ENCODE measurements at regions not wholly inside any gene's neighbourhood (a gene's known extent, or its start where the extent isn't known, plus 50 kb on each side); places are given as distances from the start of the nearest gene placed in this dataset.
"Not testable (repeated sequence)": the region's sequence is repeated elsewhere in the genome, so short reads cannot be mapped to it uniquely, and the experiment has no call there.

DNA sequence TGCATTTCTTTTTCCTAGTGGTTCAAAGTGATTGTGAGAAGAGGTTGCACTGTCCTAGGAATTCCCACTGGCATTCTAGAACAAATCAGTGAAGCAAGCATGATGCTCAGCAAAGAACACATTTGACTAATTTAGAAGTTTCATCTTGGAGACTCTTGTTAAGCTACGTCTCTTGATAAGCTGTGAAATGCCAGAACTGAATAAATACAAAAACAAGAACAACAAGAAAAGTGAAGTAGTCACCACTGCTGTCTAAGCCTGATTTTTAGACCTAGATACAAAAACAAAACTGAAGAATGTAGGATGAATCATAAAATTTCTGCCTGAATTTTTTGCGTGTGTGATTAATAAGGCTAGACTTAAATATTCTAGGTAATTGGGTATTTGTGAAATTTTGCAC, 1162.4 kb downstream of the TUSC7 start:
- no peaks in the 10 kb centered on the region for H3K4me1 ChIP-seq
- no peaks in the 10 kb centered on the region for H3K27me3 ChIP-seq
- intact Hi-C loops (cut with DNase I; ENCODE audit: low total_unique reads) = no loop called here
- no peak overlapping the region for H3K4me3 ChIP-seq
- H3K36me3 ChIP-seq = no peaks in the 10 kb centered on the region
- ATAC-seq (no peak), DNase-seq (no peak)
- no peak overlapping the region for H3K27ac ChIP-seq
- no peak for TF ChIP-seq POLR2A (IDR thresholded peaks at IDR 0.05)
- TF ChIP-seq CTCF (IDR thresholded peaks at IDR 0.05 in 4 of 5, conservative IDR thresholded peaks at IDR 0.05 in 1 of 5) = no peak
- in situ Hi-C loops (cut with MboI; ENCODE audit: low sequenced_read_pairs in 4 of 4) = no loop called here
- H3K9me3 ChIP-seq = no peaks in the 10 kb centered on the region

DNA sequence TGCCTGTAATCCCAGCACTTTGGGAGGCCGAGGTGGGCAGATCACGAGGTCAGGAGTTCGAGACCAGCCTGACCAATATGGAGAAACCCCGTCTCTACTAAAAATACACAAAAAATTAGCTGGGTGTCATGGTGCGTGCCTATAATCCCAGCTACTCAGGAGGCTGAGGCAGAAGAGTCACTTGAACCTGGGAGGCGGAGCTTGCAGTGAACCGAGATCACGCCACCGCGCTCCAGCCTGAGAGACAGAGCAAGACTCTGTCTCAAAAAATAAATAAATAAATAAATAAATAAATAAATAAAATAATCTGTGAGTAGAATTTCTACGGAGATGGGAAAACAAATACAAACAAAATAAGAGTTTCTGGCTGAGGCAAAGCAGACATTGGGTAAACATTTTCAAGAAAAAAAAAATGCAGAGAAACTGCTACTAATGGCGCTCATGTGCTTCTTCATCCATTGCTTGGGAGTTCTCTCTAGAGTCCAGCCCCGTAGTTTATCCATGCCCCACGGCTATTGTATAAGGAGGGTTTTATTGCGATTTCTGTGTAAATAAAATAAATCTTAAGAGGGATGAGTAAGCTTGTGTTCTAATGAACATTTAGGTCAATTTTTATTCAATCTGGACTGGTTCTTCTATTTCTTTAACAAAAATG, 1161.9 kb downstream of the IGSF11 start:
- DNase-seq; in situ Hi-C loops (cut with MboI; ENCODE audit: low sequenced_read_pairs in 4 of 4); ATAC-seq: not testable (repeated sequence)

GRCh38 chr3:117873249-117873600, 1161.4 kb downstream of the IGSF11 start:
- no peaks in the 10 kb centered on the region for H3K36me3 ChIP-seq
- DNase-seq (no peak), ATAC-seq (no peak)
- H3K4me3 ChIP-seq = no peak overlapping the region
- no peaks in the 10 kb centered on the region for H3K27me3 ChIP-seq
- intact Hi-C loops (cut with DNase I; ENCODE audit: low total_unique reads) = no loop called here
- no peak overlapping the region for H3K27ac ChIP-seq
- no peaks in the 10 kb centered on the region for H3K4me1 ChIP-seq
- in situ Hi-C loops (cut with MboI; ENCODE audit: low sequenced_read_pairs in 4 of 4) = no loop called here
- TF ChIP-seq CTCF (IDR thresholded peaks at IDR 0.05 in 4 of 5, conservative IDR thresholded peaks at IDR 0.05 in 1 of 5) (no peak), POLR2A (IDR thresholded peaks at IDR 0.05) (no peak)
- no peaks in the 10 kb centered on the region for H3K9me3 ChIP-seq

More for the DNA sequence above, 1161.9 kb downstream of the IGSF11 start:
- H3K27me3 ChIP-seq; H3K9me3 ChIP-seq; H3K4me1 ChIP-seq; H3K4me3 ChIP-seq; intact Hi-C loops (cut with DNase I; ENCODE audit: low total_unique reads); H3K36me3 ChIP-seq; H3K27ac ChIP-seq: not testable (repeated sequence)

DNA sequence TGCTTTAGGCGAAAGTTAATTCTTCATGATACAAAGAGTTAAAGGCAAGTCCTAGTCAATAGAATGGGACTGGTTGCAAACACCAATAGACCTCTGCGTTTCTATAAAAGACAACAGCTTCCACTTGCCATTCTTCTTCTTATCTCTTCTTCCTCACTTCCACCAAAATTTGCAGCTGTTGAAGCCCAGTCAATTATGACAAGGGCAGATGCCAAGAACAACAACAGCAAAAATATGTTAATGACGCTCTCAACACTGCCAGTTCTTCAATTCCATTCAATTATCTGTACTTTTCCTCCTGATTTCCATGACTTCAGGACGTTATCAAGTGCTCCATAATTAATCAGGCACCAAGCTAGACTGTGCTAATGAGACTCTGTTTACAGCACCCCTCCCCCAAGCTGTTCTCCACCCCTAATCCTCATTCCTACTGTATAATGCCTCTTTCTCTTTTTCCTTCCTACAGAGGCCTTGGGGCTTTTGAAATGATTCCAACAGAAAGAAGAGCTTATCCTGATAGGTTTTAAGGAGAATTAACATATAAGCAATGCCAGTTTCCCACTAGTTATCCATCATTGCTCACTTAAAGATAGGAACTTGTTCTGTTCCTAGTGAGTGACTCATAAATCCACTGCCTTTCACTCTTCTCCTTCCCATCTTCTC, 1160.5 kb downstream of the IGSF11 start:
- no peaks in the 10 kb centered on the region for H3K27me3 ChIP-seq
- H3K27ac ChIP-seq = no peak overlapping the region
- in situ Hi-C loops (cut with MboI; ENCODE audit: low sequenced_read_pairs in 4 of 4) = no loop called here
- H3K9me3 ChIP-seq = no peaks in the 10 kb centered on the region
- no peak for DNase-seq
- TF ChIP-seq POLR2A (IDR thresholded peaks at IDR 0.05) (no peak), CTCF (IDR thresholded peaks at IDR 0.05 in 4 of 5, conservative IDR thresholded peaks at IDR 0.05 in 1 of 5) (no peak)
- H3K36me3 ChIP-seq = no peaks in the 10 kb centered on the region
- H3K4me3 ChIP-seq = no peak overlapping the region
- no peaks in the 10 kb centered on the region for H3K4me1 ChIP-seq
- ATAC-seq = no peak
- intact Hi-C loops (cut with DNase I; ENCODE audit: low total_unique reads) = no loop called here

DNA sequence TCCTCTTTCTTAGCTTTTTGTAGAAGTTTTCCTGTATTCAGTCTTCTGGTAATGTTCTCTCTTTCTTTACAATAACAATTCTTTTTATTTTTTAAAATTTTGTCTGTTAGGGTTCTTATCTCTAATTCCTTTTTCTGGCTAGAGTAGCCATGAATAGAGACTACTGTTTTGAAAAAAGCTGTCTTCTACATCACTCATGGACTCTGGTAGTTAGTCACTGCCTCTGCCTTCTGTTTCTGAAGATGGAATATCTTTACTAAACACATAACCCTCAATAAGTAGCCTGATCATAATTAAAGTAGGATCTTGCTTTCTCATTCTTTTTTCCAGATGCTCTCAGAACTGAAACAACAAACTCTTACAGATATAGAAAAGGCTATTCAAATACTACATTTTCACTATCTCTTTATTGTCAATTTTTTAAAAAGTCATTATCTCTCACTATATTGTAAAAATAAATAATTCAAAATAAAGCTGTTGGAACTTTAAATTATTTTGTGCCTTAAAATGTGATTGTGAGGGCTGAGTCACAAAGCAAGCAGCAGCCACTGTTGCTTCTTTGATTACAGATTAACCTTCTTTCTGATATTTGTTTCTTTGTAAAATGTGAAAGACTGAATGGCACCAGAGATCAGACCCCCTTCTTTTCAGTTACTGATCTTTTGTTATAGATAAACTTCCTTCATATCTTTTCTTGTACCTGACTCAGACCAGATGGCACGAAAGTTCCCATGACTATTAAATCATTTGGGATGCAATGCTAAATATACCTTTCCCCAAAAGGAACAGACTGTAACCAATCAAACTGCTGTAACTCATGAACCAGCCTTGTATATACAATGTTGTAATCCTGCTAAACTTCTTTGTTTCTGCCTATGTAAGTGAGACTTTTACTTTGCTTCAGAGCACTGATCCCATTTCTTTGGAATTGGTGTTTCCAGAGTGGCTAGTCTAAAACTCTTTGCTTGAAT, 1159.5 kb downstream of the IGSF11 start:
- intact Hi-C loops (cut with DNase I; ENCODE audit: low total_unique reads) = no loop called here
- TF ChIP-seq POLR2A (IDR thresholded peaks at IDR 0.05) (no peak), CTCF (IDR thresholded peaks at IDR 0.05 in 4 of 5, conservative IDR thresholded peaks at IDR 0.05 in 1 of 5) (no peak)
- Histone ChIP-seq H3K27me3 (no peaks in the 10 kb centered on the region), H3K9me3 (no peaks in the 10 kb centered on the region), H3K27ac (no peak overlapping the region), H3K4me3 (no peak overlapping the region), H3K36me3 (no peaks in the 10 kb centered on the region), H3K4me1 (no peaks in the 10 kb centered on the region)
- ATAC-seq (no peak), DNase-seq (no peak)
- in situ Hi-C loops (cut with MboI; ENCODE audit: low sequenced_read_pairs in 4 of 4) = no loop called here

Data from gastrocnemius medialis (tissue), 4 donors.